ENCODE measurements at regions not wholly inside any gene's neighbourhood (a gene's known extent, or its start where the extent isn't known, plus 50 kb on each side); places are given as distances from the start of the nearest gene placed in this dataset.

DNA sequence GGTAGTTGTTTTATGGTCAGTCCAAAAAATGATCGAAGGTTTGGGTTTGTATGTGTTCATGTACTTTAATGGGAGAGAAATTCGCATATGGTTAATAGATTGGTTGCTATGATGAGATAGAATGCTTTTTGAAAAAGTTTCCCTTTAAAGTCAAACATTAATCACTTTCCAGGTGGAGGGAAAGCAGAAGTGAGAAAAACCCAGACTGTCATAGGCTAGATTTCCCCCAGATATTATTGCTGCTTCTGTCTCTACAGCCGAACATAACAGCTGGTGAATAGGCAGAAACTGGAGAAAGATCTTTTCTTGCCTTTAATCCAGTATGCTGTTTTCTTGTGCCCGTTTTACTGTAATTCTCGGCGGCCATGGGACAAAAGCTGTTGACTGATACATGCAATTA is 287.6 kb downstream of the SOX2 start:
- H3K36me3 ChIP-seq (ENCODE audit: control insufficient read depth, insufficient read depth, low read length) = no peaks in the 10 kb centered on the region
- no peaks in the 10 kb centered on the region for H3K9me3 ChIP-seq (ENCODE audit: control insufficient read depth, low read length)
- no peak for DNase-seq
- H3K27ac ChIP-seq (ENCODE audit: insufficient read depth, low read length, poor library complexity, severe bottlenecking) = no peak overlapping the region
- H3K4me3 ChIP-seq (ENCODE audit: insufficient read depth, low read depth, low read length, poor library complexity, severe bottlenecking) = no peak overlapping the region
- no peaks in the 10 kb centered on the region for H3K27me3 ChIP-seq (replicated peaks; ENCODE audit: control insufficient read depth, insufficient read depth, low read length, poor library complexity, severe bottlenecking)
- no peaks in the 10 kb centered on the region for H3K4me1 ChIP-seq (ENCODE audit: control insufficient read depth, insufficient read depth, low read length, poor library complexity, severe bottlenecking)

DNA sequence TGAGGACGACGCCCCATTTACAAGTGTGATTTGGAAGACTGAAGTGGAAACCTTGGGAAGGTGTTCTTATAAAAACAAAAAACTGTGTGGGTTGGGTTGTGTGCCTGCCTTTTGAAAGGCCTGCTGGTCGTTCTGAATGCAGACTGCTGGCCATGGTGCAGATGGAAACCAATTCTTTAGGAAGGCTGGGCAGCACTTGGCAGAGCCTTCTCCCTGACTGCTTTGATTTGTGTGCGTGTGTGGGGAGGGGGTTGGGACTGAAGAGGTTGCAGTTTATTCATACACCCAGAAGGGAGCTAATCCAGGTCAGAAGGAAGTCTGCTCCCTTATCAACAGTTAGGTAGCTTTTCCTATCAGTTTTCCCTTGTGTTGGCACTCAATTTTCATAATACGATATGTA is 288.7 kb downstream of the SOX2 start:
- Histone ChIP-seq H3K27me3 (replicated peaks; ENCODE audit: control insufficient read depth, insufficient read depth, low read length, poor library complexity, severe bottlenecking) (no peaks in the 10 kb centered on the region), H3K36me3 (ENCODE audit: control insufficient read depth, insufficient read depth, low read length) (no peaks in the 10 kb centered on the region), H3K4me3 (ENCODE audit: insufficient read depth, low read depth, low read length, poor library complexity, severe bottlenecking) (no peak overlapping the region), H3K9me3 (ENCODE audit: control insufficient read depth, low read length) (no peaks in the 10 kb centered on the region), H3K27ac (ENCODE audit: insufficient read depth, low read length, poor library complexity, severe bottlenecking) (no peak overlapping the region), H3K4me1 (ENCODE audit: control insufficient read depth, insufficient read depth, low read length, poor library complexity, severe bottlenecking) (no peaks in the 10 kb centered on the region)
- no peak for DNase-seq

DNA sequence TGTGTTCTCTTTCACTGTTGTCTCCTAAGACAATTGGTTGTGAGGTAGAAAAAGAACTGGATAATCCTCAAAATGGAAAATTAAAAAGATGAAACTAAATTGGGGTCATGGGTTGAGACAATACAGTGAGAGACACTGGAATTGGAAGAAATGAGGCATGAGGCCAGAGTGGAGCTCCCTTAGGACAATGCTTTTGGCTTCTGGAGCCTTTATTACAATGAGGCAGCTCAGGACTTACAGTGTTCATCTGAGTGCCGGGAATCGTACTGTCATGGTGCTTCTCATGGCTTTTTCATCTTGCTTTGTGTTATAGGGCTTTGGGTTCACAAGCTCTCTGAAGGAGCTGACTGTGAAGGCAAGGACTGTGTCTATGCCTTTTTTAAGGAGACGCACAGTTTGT is 293.5 kb downstream of the SOX2 start:
- Histone ChIP-seq H3K9me3 (ENCODE audit: control insufficient read depth, low read length) (no peaks in the 10 kb centered on the region), H3K36me3 (ENCODE audit: control insufficient read depth, insufficient read depth, low read length) (no peaks in the 10 kb centered on the region), H3K4me3 (ENCODE audit: insufficient read depth, low read depth, low read length, poor library complexity, severe bottlenecking) (no peak overlapping the region), H3K27me3 (replicated peaks; ENCODE audit: control insufficient read depth, insufficient read depth, low read length, poor library complexity, severe bottlenecking) (no peaks in the 10 kb centered on the region), H3K4me1 (ENCODE audit: control insufficient read depth, insufficient read depth, low read length, poor library complexity, severe bottlenecking) (no peaks in the 10 kb centered on the region), H3K27ac (ENCODE audit: insufficient read depth, low read length, poor library complexity, severe bottlenecking) (no peak overlapping the region)
- DNase-seq = no peak

DNA sequence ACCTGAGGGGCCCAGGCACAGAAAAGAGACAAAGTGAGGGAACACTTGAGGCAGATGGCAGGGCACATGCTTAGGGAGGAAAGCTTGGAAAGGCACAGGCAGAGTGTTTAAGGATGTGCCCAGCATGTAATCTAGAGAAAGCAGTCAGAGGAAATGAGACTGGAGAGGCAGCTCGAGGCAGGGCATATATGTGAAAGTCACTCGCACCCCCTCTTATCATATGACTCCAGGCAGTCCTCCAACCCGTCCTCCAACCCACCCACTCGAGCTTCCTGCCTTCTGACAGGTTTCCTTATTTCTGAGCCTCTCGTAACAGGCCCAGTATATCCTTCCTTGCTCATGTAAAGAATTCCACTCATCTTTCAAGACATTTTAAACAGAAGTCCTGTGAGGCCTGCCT is 294.0 kb downstream of the SOX2 start:
- no peaks in the 10 kb centered on the region for H3K36me3 ChIP-seq (ENCODE audit: control insufficient read depth, insufficient read depth, low read length)
- H3K4me1 ChIP-seq (ENCODE audit: control insufficient read depth, insufficient read depth, low read length, poor library complexity, severe bottlenecking) = no peaks in the 10 kb centered on the region
- no peaks in the 10 kb centered on the region for H3K27me3 ChIP-seq (replicated peaks; ENCODE audit: control insufficient read depth, insufficient read depth, low read length, poor library complexity, severe bottlenecking)
- DNase-seq = no peak
- no peaks in the 10 kb centered on the region for H3K9me3 ChIP-seq (ENCODE audit: control insufficient read depth, low read length)
- H3K27ac ChIP-seq (ENCODE audit: insufficient read depth, low read length, poor library complexity, severe bottlenecking) = no peak overlapping the region
- H3K4me3 ChIP-seq (ENCODE audit: insufficient read depth, low read depth, low read length, poor library complexity, severe bottlenecking) = no peak overlapping the region

DNA sequence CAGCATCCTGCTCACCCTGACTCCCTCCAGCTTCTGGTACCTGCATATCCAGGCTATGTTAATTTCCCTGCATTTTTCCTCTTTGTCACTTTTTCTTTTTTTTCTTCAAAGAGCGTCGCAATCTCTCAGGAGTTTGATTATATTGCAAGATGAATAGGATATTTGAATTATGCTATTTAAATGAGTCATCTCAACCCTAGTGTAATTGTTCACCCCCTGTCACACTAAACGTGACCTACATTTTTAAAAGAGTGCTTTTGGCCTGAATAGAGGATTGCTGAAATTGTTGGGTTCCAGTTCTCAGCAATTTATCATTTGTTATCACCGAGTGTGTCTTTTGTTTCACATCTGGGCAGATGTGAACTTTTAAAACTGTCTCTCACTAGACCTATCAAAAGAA is 294.7 kb downstream of the SOX2 start:
- Histone ChIP-seq H3K27ac (ENCODE audit: insufficient read depth, low read length, poor library complexity, severe bottlenecking) (no peak overlapping the region), H3K4me3 (ENCODE audit: insufficient read depth, low read depth, low read length, poor library complexity, severe bottlenecking) (no peak overlapping the region), H3K27me3 (replicated peaks; ENCODE audit: control insufficient read depth, insufficient read depth, low read length, poor library complexity, severe bottlenecking) (no peaks in the 10 kb centered on the region), H3K9me3 (ENCODE audit: control insufficient read depth, low read length) (no peaks in the 10 kb centered on the region), H3K36me3 (ENCODE audit: control insufficient read depth, insufficient read depth, low read length) (no peaks in the 10 kb centered on the region), H3K4me1 (ENCODE audit: control insufficient read depth, insufficient read depth, low read length, poor library complexity, severe bottlenecking) (no peaks in the 10 kb centered on the region)
- no peak for DNase-seq

DNA sequence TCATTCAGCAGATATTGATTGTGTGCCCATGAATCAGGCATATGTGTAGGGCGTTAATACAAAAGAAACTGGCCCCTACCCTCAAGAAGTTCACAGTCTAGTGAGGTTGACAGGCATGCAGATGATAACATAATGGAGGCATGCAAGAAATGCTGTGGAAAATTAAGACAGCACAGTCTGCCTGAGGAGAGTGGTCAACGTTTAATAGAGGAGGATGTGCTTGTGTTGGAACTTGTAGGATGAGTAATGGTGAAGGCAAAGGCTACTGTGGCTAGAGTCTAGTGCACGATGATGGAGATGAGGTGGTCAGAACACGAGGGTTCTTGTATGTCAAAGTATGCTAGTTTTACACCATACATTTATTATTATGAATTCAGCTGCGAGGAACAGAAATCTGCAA is 295.7 kb downstream of the SOX2 start:
- no peak overlapping the region for H3K4me3 ChIP-seq (ENCODE audit: insufficient read depth, low read depth, low read length, poor library complexity, severe bottlenecking)
- no peak for DNase-seq

DNA sequence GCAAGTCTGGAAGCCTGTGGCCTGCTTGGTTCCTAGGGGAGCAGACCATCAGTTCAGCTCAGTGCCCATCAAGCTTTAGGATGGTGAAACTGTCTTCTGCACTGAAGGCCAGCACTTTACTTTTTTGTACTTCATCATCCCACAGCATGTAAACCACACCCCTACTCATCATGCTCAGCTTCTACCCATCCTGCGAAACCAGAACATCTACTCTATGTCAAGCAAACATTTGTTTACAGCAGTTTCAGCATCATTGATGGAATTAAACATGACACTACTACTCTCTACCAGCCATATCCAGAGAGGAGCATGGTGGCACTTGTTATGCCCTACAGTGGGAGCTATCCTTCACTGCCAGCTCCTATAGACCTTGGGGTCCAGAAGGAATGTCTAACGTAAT is 306.6 kb downstream of the SOX2 start:
- Histone ChIP-seq H3K27me3 (replicated peaks; ENCODE audit: control insufficient read depth, insufficient read depth, low read length, poor library complexity, severe bottlenecking) (no peaks in the 10 kb centered on the region), H3K27ac (ENCODE audit: insufficient read depth, low read length, poor library complexity, severe bottlenecking) (no peak overlapping the region), H3K4me1 (ENCODE audit: control insufficient read depth, insufficient read depth, low read length, poor library complexity, severe bottlenecking) (no peaks in the 10 kb centered on the region), H3K9me3 (ENCODE audit: control insufficient read depth, low read length) (no peaks in the 10 kb centered on the region), H3K4me3 (ENCODE audit: insufficient read depth, low read depth, low read length, poor library complexity, severe bottlenecking) (no peak overlapping the region), H3K36me3 (ENCODE audit: control insufficient read depth, insufficient read depth, low read length) (no peaks in the 10 kb centered on the region)
- no peak for DNase-seq

More for the DNA sequence above, 295.7 kb downstream of the SOX2 start:
- Histone ChIP-seq H3K27ac (ENCODE audit: insufficient read depth, low read length, poor library complexity, severe bottlenecking) (no peak overlapping the region), H3K36me3 (ENCODE audit: control insufficient read depth, insufficient read depth, low read length) (no peaks in the 10 kb centered on the region), H3K9me3 (ENCODE audit: control insufficient read depth, low read length) (no peaks in the 10 kb centered on the region), H3K27me3 (replicated peaks; ENCODE audit: control insufficient read depth, insufficient read depth, low read length, poor library complexity, severe bottlenecking) (no peaks in the 10 kb centered on the region), H3K4me1 (ENCODE audit: control insufficient read depth, insufficient read depth, low read length, poor library complexity, severe bottlenecking) (no peaks in the 10 kb centered on the region)

DNA sequence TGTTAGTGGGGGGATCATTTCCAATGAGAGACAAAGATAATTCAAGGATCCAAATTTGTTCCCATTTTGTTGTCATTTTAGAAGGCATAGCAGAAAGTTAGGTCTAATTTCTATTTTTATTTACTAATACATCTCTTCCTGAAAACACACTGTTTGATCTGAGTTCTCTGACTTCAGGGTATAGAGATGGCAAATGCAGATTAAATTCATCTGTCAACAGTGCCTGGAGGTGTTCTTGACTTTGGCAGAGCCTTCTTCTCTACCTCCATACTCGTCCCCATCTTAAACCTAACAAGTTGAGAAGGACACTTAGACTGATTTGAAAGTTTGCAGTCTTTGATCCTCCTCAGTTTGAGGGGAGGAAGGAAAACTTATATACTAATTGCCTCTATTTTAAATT is 308.2 kb downstream of the SOX2 start:
- no peak for DNase-seq
- Histone ChIP-seq H3K4me1 (ENCODE audit: control insufficient read depth, insufficient read depth, low read length, poor library complexity, severe bottlenecking) (no peaks in the 10 kb centered on the region), H3K36me3 (ENCODE audit: control insufficient read depth, insufficient read depth, low read length) (no peaks in the 10 kb centered on the region), H3K4me3 (ENCODE audit: insufficient read depth, low read depth, low read length, poor library complexity, severe bottlenecking) (no peak overlapping the region), H3K27ac (ENCODE audit: insufficient read depth, low read length, poor library complexity, severe bottlenecking) (no peak overlapping the region), H3K9me3 (ENCODE audit: control insufficient read depth, low read length) (no peaks in the 10 kb centered on the region), H3K27me3 (replicated peaks; ENCODE audit: control insufficient read depth, insufficient read depth, low read length, poor library complexity, severe bottlenecking) (no peaks in the 10 kb centered on the region)

DNA sequence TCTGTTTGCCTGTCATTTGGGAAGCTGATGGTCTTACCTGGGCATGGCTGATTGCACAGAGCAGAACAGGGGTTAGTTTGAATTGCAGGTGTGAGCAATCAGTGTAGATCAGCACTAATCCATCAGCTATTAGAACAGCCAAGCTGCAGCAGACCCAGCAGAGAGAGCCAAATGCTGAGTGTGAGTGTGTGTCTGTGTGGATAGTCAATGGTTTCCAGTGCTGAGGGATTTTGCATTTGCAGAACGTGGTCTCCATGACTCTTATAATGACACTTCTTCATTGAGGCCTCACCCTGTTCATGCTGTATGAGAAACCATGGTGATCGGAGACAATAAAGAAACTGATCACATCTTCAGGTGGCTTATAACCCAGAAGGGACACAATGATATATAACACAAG is 312.1 kb downstream of the SOX2 start:
- no peak for DNase-seq
- H3K4me1 ChIP-seq (ENCODE audit: control insufficient read depth, insufficient read depth, low read length, poor library complexity, severe bottlenecking) = no peaks in the 10 kb centered on the region

DNA sequence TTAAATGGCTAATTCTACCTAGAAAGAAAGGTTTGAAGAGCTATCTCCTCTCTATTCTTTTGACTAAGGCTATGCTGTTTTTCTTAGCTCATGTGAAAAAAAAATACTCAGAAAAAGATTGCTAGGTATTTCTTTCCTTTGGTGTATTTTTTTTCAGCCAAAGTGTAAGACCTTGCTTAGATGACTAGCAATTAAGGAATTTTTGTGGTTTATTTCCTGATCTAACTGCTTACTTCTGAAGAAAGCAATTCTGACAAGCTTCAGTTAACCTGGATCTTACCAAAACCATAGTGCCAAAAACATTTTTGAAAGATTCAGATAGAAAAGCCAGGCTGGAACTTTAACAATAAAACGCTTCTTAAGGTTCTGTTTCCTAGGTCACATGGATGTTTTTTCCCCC is 315.6 kb downstream of the SOX2 start:
- Histone ChIP-seq H3K4me1 (ENCODE audit: control insufficient read depth, insufficient read depth, low read length, poor library complexity, severe bottlenecking) (no peaks in the 10 kb centered on the region), H3K4me3 (ENCODE audit: insufficient read depth, low read depth, low read length, poor library complexity, severe bottlenecking) (no peak overlapping the region), H3K27ac (ENCODE audit: insufficient read depth, low read length, poor library complexity, severe bottlenecking) (no peak overlapping the region), H3K36me3 (ENCODE audit: control insufficient read depth, insufficient read depth, low read length) (no peaks in the 10 kb centered on the region), H3K9me3 (ENCODE audit: control insufficient read depth, low read length) (no peaks in the 10 kb centered on the region), H3K27me3 (replicated peaks; ENCODE audit: control insufficient read depth, insufficient read depth, low read length, poor library complexity, severe bottlenecking) (no peaks in the 10 kb centered on the region)
- DNase-seq = no peak

More for the DNA sequence above, 312.1 kb downstream of the SOX2 start:
- Histone ChIP-seq H3K36me3 (ENCODE audit: control insufficient read depth, insufficient read depth, low read length) (no peaks in the 10 kb centered on the region), H3K4me3 (ENCODE audit: insufficient read depth, low read depth, low read length, poor library complexity, severe bottlenecking) (no peak overlapping the region), H3K27ac (ENCODE audit: insufficient read depth, low read length, poor library complexity, severe bottlenecking) (no peak overlapping the region), H3K9me3 (ENCODE audit: control insufficient read depth, low read length) (no peaks in the 10 kb centered on the region), H3K27me3 (replicated peaks; ENCODE audit: control insufficient read depth, insufficient read depth, low read length, poor library complexity, severe bottlenecking) (no peaks in the 10 kb centered on the region)

DNA sequence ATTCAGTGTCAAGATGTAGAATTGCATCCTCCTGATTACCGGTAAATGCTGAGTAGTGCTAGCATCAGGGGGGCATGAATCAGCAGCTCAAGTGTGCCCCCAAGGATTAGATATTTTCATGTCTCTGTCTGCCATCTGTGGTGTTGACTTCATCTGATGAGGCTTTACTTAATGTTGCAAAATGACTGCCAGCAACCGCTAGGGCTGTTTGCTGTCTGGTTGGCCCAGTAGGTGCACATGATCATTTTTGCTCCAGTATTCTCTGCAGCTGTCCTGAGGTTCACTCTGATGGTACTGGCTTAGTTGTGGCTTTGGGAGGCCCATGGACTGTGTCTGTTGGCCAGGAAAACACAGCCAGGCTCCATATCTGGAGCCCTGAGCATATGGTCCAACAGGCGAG is 316.4 kb downstream of the SOX2 start:
- H3K9me3 ChIP-seq (ENCODE audit: control insufficient read depth, low read length) = no peaks in the 10 kb centered on the region
- no peak for DNase-seq
- H3K4me1 ChIP-seq (ENCODE audit: control insufficient read depth, insufficient read depth, low read length, poor library complexity, severe bottlenecking) = no peaks in the 10 kb centered on the region
- no peaks in the 10 kb centered on the region for H3K36me3 ChIP-seq (ENCODE audit: control insufficient read depth, insufficient read depth, low read length)
- no peak overlapping the region for H3K4me3 ChIP-seq (ENCODE audit: insufficient read depth, low read depth, low read length, poor library complexity, severe bottlenecking)
- no peaks in the 10 kb centered on the region for H3K27me3 ChIP-seq (replicated peaks; ENCODE audit: control insufficient read depth, insufficient read depth, low read length, poor library complexity, severe bottlenecking)
- H3K27ac ChIP-seq (ENCODE audit: insufficient read depth, low read length, poor library complexity, severe bottlenecking) = no peak overlapping the region
